ENCODE measurements at regions not wholly inside any gene's neighbourhood (a gene's known extent, or its start where the extent isn't known, plus 50 kb on each side); places are given as distances from the start of the nearest gene placed in this dataset.
A peak's percentile ranks its signal among the peaks of the same experiment; 100 is the strongest.

DNA sequence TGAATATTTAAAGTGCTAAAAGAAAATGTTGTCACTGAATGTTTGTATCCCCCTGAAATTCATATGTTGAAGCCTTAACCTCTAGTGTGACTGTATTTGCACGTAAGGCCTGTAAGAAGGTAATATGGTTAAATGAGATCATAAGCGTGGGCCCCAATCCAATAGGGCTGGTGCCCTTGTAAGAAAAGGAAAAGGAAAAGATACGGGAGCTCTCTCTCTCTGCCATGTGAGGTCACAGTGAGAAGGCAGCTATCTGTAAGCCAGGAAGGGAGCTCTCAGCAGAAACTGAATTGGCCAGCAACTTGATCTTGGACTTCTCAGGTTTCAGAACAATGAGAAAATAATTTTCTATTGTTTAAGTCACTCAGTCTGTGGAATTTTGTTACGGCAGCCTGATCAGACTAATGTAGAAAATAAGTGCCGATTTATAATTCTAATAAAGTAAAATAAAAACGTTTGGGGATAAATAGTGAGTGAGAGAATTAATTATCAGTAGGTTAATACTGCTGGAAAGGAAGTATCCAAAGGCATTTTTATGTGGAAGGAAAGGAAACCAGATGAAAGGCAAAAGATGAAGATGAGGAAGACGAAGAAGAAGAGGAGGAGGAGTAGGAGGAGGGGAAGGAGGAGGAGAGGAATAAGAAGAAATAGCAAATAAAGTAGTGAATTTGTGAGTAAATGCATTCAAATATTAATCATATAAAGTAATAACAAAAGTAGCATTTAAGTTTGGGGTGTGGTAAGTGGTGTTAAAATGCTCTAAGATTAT is 188.5 kb upstream of the KRR1 start:
- Histone ChIP-seq H3K4me1 (no peaks in the 10 kb centered on the region), H3K9me3 (no peaks in the 10 kb centered on the region), H3K27me3 (no peaks in the 10 kb centered on the region), H3K4me3 (no peak overlapping the region), H3K36me3 (no peaks in the 10 kb centered on the region), H3K27ac (no peak overlapping the region)
- TF ChIP-seq, protein P1, sequence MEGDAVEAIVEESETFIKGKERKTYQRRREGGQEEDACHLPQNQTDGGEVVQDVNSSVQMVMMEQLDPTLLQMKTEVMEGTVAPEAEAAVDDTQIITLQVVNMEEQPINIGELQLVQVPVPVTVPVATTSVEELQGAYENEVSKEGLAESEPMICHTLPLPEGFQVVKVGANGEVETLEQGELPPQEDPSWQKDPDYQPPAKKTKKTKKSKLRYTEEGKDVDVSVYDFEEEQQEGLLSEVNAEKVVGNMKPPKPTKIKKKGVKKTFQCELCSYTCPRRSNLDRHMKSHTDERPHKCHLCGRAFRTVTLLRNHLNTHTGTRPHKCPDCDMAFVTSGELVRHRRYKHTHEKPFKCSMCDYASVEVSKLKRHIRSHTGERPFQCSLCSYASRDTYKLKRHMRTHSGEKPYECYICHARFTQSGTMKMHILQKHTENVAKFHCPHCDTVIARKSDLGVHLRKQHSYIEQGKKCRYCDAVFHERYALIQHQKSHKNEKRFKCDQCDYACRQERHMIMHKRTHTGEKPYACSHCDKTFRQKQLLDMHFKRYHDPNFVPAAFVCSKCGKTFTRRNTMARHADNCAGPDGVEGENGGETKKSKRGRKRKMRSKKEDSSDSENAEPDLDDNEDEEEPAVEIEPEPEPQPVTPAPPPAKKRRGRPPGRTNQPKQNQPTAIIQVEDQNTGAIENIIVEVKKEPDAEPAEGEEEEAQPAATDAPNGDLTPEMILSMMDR (IDR thresholded peaks at IDR 0.05): no peak
- no peak for ATAC-seq
- intact Hi-C loops (cut with DNase I): no loop called here
- no peak for DNase-seq

DNA sequence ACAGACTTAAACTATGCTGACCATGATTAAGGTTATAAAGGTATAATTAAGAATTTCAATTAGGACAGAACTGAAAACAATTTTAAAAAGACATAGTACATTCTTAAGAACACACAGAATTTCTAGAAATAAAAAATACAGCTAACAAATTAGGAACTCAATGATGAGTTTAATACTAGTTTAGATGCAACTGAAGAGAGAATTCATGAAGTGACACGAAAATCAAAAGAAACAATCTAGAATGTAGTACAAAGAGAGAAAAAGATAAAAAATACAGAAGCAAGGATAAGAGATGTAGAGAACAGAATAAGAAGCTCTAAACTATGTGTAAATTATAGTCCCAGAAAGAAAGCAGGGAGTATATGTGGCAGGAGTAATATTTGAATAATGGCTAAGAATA is 187.8 kb upstream of the KRR1 start:
- DNase-seq (no peak), ATAC-seq (no peak)
- Histone ChIP-seq H3K4me1 (no peaks in the 10 kb centered on the region), H3K27ac (no peak overlapping the region), H3K9me3 (no peaks in the 10 kb centered on the region), H3K27me3 (no peaks in the 10 kb centered on the region), H3K36me3 (no peaks in the 10 kb centered on the region), H3K4me3 (no peak overlapping the region)
- TF ChIP-seq, protein P1 (IDR thresholded peaks at IDR 0.05): no peak
- intact Hi-C loops (cut with DNase I): no loop called here

DNA sequence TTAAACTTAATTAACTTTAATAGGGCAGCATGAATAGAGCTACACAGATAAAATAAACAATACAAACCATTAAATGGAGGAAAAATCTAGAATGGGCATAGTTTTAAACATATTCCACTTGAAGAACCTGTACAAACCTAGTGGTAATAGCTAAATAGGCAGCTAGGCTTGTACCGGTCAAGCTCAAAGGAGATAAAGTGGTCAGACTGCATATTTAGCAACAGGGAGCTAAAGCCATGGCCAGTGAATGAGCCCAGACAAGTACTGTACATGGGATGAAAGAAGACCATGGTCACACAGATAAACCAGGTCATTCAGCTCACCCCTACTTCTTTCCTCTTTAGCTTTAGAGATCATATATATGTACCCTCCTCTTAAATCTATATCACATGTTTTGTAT is 186.6 kb upstream of the KRR1 start:
- no peak for DNase-seq
- Histone ChIP-seq H3K4me3 (no peak overlapping the region), H3K4me1 (no peaks in the 10 kb centered on the region), H3K27me3 (no peaks in the 10 kb centered on the region), H3K36me3 (no peaks in the 10 kb centered on the region), H3K9me3 (no peaks in the 10 kb centered on the region), H3K27ac (no peak overlapping the region)
- peak; percentile 14 for ATAC-seq
- intact Hi-C loops (cut with DNase I): no loop called here
- TF ChIP-seq, protein P1 (IDR thresholded peaks at IDR 0.05): no peak

DNA sequence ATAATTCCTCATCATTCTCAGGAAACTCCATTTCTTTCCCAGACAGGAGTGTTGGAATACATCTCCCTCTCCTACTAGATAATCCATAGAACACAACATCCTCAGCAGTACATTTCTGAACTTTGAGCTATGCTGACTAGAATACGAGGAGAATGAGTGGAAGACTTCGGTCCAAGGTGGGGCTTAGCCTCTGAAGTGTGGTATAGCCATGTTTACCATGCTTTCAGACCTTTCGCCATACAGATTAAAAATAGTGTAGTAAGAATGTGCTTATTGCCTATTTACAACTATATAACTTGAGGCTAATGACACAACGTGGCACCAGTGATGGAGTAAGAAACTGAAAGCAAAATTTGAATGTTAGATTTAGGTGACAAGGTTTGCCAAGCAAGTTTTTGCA is 184.5 kb upstream of the KRR1 start:
- H3K4me3 ChIP-seq: no peak overlapping the region
- DNase-seq (no peak), ATAC-seq (no peak)
- H3K9me3 ChIP-seq: no peaks in the 10 kb centered on the region
- intact Hi-C loops (cut with DNase I): no loop called here
- H3K4me1 ChIP-seq: no peaks in the 10 kb centered on the region
- no peaks in the 10 kb centered on the region for H3K27me3 ChIP-seq
- H3K36me3 ChIP-seq: no peaks in the 10 kb centered on the region
- TF ChIP-seq, protein P1 (IDR thresholded peaks at IDR 0.05): no peak
- H3K27ac ChIP-seq: no peak overlapping the region

DNA sequence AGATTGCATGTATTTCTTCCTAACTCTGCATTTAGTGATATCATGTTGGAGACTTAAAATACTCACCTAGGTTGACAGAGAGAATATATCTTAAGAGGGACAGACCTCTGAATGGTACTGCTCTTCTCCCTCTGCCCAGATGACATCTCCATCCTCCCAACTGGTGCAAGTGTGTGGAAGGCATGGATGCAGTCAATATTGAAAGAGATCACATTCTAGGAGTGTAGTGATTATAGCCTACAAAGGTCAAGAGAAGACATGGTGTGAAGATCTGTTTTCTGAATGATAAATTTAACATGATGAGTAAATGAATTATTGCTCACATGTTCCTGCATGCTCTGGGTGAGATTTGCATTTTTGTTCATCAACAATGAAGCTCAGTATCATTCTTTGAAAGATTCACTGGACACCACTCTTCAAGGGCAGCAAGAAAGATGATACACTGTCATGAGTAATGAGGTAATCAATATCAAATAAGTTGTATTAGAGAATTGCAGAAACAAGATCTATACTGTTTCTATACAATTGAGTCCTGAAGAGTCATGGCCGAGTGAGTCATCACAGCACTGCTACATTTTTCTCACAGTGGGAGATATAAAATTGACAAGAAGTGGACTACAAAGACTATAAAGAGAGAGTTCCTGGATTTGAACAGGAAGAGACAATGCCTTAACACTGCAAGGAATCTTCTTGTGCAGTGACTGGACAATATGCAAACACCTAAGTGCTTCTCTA is 183.3 kb upstream of the KRR1 start:
- no peaks in the 10 kb centered on the region for H3K36me3 ChIP-seq
- no peak for ATAC-seq
- H3K4me1 ChIP-seq: no peaks in the 10 kb centered on the region
- TF ChIP-seq, protein P1 (IDR thresholded peaks at IDR 0.05): no peak
- no peak for DNase-seq
- intact Hi-C loops (cut with DNase I): no loop called here
- H3K9me3 ChIP-seq: no peaks in the 10 kb centered on the region
- no peak overlapping the region for H3K27ac ChIP-seq
- no peaks in the 10 kb centered on the region for H3K27me3 ChIP-seq
- H3K4me3 ChIP-seq: no peak overlapping the region

Measured in left lung (tissue), 4 donors.